ENCODE measurements at regions not wholly inside any gene's neighbourhood (a gene's known extent, or its start where the extent isn't known, plus 50 kb on each side); places are given as distances from the start of the nearest gene placed in this dataset.

GRCh38 chr9:26748449-26749058 is 144.0 kb downstream of the CAAP1 start:
- TF ChIP-seq PATZ1 (CRISPR knock-in tag; IDR thresholded peaks at IDR 0.05; ENCODE audit: borderline replicate concordance): no peak
- TF ChIP-seq ZFP3 (CRISPR knock-in tag; IDR thresholded peaks at IDR 0.05): no peak
- TF ChIP-seq ZNF8 (CRISPR knock-in tag; IDR thresholded peaks at IDR 0.05): no peak
- no peak for TF ChIP-seq CSRNP3 (CRISPR knock-in tag; IDR thresholded peaks at IDR 0.05)
- TF ChIP-seq RARB (CRISPR knock-in tag; IDR thresholded peaks at IDR 0.05): no peak
- no peak for TF ChIP-seq BACH2 (CRISPR knock-in tag; IDR thresholded peaks at IDR 0.05; ENCODE audit: borderline replicate concordance)

All from SK-N-SH treated with all-trans-retinoic acid at 6 μM for 48 hours (cell line).